ENCODE measurements at regions not wholly inside any gene's neighbourhood (a gene's known extent, or its start where the extent isn't known, plus 50 kb on each side); places are given as distances from the start of the nearest gene placed in this dataset.

DNA sequence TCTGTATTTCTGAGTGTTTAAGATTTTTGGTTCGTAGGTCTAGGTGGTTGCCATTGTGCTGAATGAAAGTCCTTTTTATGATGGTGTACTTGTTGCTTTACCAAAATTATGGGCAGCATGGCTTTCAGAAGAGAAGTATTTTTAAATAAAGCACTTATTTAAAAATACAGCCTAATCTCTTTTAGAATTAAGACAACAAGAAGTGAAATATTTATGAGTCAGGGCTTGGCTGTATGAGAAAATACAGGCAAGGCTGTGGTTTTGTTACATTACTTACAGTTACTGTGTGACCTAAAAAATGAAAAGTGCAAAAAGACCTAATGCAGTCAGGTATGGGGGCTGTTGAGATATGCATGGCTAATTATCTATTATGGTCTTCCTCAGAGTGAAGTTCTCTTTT, 185.2 kb upstream of the PPP1R3A start:
- TF ChIP-seq, protein P1, sequence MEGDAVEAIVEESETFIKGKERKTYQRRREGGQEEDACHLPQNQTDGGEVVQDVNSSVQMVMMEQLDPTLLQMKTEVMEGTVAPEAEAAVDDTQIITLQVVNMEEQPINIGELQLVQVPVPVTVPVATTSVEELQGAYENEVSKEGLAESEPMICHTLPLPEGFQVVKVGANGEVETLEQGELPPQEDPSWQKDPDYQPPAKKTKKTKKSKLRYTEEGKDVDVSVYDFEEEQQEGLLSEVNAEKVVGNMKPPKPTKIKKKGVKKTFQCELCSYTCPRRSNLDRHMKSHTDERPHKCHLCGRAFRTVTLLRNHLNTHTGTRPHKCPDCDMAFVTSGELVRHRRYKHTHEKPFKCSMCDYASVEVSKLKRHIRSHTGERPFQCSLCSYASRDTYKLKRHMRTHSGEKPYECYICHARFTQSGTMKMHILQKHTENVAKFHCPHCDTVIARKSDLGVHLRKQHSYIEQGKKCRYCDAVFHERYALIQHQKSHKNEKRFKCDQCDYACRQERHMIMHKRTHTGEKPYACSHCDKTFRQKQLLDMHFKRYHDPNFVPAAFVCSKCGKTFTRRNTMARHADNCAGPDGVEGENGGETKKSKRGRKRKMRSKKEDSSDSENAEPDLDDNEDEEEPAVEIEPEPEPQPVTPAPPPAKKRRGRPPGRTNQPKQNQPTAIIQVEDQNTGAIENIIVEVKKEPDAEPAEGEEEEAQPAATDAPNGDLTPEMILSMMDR (IDR thresholded peaks at IDR 0.05): no peak
- no peak overlapping the region for H3K4me3 Mint-ChIP-seq (ENCODE audit: unreplicated experiment)
- H3K9me3 Mint-ChIP-seq (ENCODE audit: unreplicated experiment): no peaks in the 10 kb centered on the region
- DNase-seq (ENCODE audit: extremely low spot score, unreplicated experiment): no peak
- H3K27ac Mint-ChIP-seq (ENCODE audit: unreplicated experiment): peak overlapping the region; percentile 73
- no peaks in the 10 kb centered on the region for H3K27me3 Mint-ChIP-seq (ENCODE audit: unreplicated experiment)
- peaks cover 4% of the 10 kb centered on the region for H3K36me3 Mint-ChIP-seq (ENCODE audit: unreplicated experiment)
- peaks cover 50% of the 10 kb centered on the region for H3K4me1 Mint-ChIP-seq (ENCODE audit: unreplicated experiment)

DNA sequence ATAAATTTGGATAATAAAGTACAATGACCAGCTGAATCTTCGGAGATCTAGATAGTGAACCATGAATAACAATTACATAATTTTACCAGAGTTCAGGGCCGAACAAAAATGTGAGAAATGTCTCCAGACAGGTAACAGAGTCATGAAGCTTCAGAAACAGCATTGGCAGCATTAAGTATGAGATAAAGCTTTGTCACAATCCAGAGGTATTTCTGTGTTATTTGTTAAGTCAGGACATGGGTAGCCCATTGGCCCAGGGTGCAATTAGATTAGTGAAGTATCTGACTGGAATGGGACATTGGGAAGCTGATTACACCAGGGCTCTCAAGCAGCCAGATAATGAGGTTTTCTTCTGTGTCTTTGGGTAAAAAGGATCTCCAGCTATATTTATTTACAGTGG, 184.2 kb upstream of the PPP1R3A start:
- H3K27ac Mint-ChIP-seq (ENCODE audit: unreplicated experiment): peak overlapping the region; percentile 5
- no peak for DNase-seq (ENCODE audit: extremely low spot score, unreplicated experiment)
- peaks cover 10% of the 10 kb centered on the region for H3K36me3 Mint-ChIP-seq (ENCODE audit: unreplicated experiment)
- H3K4me1 Mint-ChIP-seq (ENCODE audit: unreplicated experiment): peaks cover 41% of the 10 kb centered on the region
- TF ChIP-seq, protein P1 (IDR thresholded peaks at IDR 0.05): no peak
- no peaks in the 10 kb centered on the region for H3K27me3 Mint-ChIP-seq (ENCODE audit: unreplicated experiment)
- H3K4me3 Mint-ChIP-seq (ENCODE audit: unreplicated experiment): no peak overlapping the region
- H3K9me3 Mint-ChIP-seq (ENCODE audit: unreplicated experiment): peaks cover 5% of the 10 kb centered on the region

DNA sequence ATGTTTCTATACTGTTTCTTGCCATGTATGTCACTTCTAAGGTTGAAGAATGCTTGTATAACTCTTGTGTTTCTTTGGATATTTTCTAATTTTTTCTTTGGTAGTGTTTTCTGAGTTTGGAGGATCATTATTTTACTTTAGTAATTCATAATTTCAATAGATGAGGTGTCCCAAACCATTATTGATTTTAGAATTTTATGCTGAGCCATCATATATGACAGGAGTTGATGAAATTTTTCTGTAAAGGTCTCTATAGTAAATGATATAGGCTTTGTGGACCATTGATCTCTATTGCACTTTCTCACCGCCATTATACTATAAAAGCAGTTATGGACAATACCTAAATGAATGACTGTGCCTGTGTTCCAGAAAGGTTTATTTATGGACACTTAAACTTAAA, 183.3 kb upstream of the PPP1R3A start:
- H3K4me3 Mint-ChIP-seq (ENCODE audit: unreplicated experiment): no peak overlapping the region
- TF ChIP-seq, protein P1 (IDR thresholded peaks at IDR 0.05): no peak
- peaks cover 33% of the 10 kb centered on the region for H3K4me1 Mint-ChIP-seq (ENCODE audit: unreplicated experiment)
- peaks cover 17% of the 10 kb centered on the region for H3K36me3 Mint-ChIP-seq (ENCODE audit: unreplicated experiment)
- DNase-seq (ENCODE audit: extremely low spot score, unreplicated experiment): no peak
- H3K9me3 Mint-ChIP-seq (ENCODE audit: unreplicated experiment): peaks cover 10% of the 10 kb centered on the region
- no peaks in the 10 kb centered on the region for H3K27me3 Mint-ChIP-seq (ENCODE audit: unreplicated experiment)
- H3K27ac Mint-ChIP-seq (ENCODE audit: unreplicated experiment): no peak overlapping the region

DNA sequence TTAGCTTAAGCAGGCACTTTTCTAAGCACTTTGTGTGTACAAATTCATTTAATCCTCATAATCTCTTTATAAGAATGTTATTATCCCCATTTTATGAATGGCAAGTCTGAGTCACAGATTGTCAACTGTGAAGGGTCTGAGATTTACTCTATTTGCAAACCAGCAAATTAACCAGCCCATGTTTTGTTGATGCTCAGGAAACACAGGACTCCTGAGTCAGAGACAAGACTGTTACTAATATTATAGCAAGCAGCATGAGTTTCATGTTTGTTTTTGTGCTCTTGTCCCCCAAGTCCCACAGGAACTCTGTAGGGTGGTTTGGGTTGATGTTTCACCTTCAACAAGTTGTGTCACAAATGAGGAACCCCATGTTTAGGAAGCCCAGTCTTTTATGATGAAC, 182.0 kb upstream of the PPP1R3A start:
- TF ChIP-seq, protein P1 (IDR thresholded peaks at IDR 0.05): no peak
- no peak for DNase-seq (ENCODE audit: extremely low spot score, unreplicated experiment)
- Mint-ChIP-seq H3K4me1 (ENCODE audit: unreplicated experiment) (peaks cover 30% of the 10 kb centered on the region), H3K27ac (ENCODE audit: unreplicated experiment) (no peak overlapping the region), H3K27me3 (ENCODE audit: unreplicated experiment) (no peaks in the 10 kb centered on the region), H3K36me3 (ENCODE audit: unreplicated experiment) (peaks cover 21% of the 10 kb centered on the region), H3K9me3 (ENCODE audit: unreplicated experiment) (peaks cover 10% of the 10 kb centered on the region), H3K4me3 (ENCODE audit: unreplicated experiment) (no peak overlapping the region)

DNA sequence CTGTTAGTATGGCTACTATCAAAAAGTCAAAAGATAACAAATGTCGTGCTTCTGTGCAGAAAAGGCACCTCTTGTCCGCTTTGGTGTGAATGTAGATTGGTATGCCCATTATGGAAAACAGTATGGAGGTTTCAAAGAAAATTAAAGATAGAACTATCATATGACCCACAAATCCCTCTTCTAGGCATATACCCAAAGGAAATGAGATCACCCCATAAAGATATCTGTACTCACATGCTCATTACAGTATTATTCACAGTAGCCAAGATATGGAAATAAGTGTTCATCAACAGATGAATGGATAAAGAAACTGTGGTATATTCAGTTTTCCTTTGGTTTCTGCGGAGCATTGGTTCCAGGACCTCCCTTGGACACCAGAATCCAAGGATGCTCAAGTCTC, 180.5 kb upstream of the PPP1R3A start:
- H3K9me3 Mint-ChIP-seq (ENCODE audit: unreplicated experiment): peaks cover 17% of the 10 kb centered on the region
- no peak overlapping the region for H3K27ac Mint-ChIP-seq (ENCODE audit: unreplicated experiment)
- no peaks in the 10 kb centered on the region for H3K27me3 Mint-ChIP-seq (ENCODE audit: unreplicated experiment)
- TF ChIP-seq, protein P1 (IDR thresholded peaks at IDR 0.05): no peak
- H3K36me3 Mint-ChIP-seq (ENCODE audit: unreplicated experiment): peaks cover 30% of the 10 kb centered on the region
- peaks cover 21% of the 10 kb centered on the region for H3K4me1 Mint-ChIP-seq (ENCODE audit: unreplicated experiment)
- no peak for DNase-seq (ENCODE audit: extremely low spot score, unreplicated experiment)
- no peak overlapping the region for H3K4me3 Mint-ChIP-seq (ENCODE audit: unreplicated experiment)

Data from osteocyte (in vitro differentiated cells).